ACC112 (cell line): ENCODE measurements at regions not wholly inside any gene's neighbourhood (a gene's known extent, or its start where the extent isn't known, plus 50 kb on each side); places are given as distances from the start of the nearest gene placed in this dataset.

Source experiments
- H2AFZ ChIP-seq: fragments of 200-600 bp; sonication (generic); one replicate; pipeline ENCODE4 v1.6.0; 2017; ENCODE audit warnings: antibody characterized with exemption, low read length; ENCODE audit not compliant: unreplicated experiment
- H3K27ac ChIP-seq: fragments of 200-600 bp; sonication (generic); 2 replicates; pipeline ENCODE4 v1.5.1; 2014; ENCODE audit warnings: low read depth, mild to moderate bottlenecking, antibody characterized with exemption, low read length, moderate library complexity
- H3K27me3 ChIP-seq: fragments of 200-600 bp; sonication (generic); 2 replicates; pipeline ENCODE4 v1.6.1; 2014; ENCODE audit warnings: mild to moderate bottlenecking, antibody characterized with exemption, low read length, moderate library complexity, mixed read lengths; ENCODE audit not compliant: insufficient read depth
- H3K36me3 ChIP-seq: fragments of 200-600 bp; sonication (generic); 2 replicates; pipeline ENCODE4 v1.6.1; 2016; ENCODE audit warnings: mild to moderate bottlenecking, antibody characterized with exemption, low read length, moderate library complexity, mixed read lengths; ENCODE audit not compliant: insufficient read depth
- H3K4me1 ChIP-seq: fragments of 200-600 bp; sonication (generic); one replicate; pipeline ENCODE4 v1.6.1; 2016; ENCODE audit warnings: low read length, mixed read lengths; ENCODE audit not compliant: insufficient read depth, unreplicated experiment, control insufficient read depth
- H3K4me3 ChIP-seq: fragments of 200-600 bp; sonication (generic); 2 replicates; pipeline ENCODE4 v1.5.1; 2014; ENCODE audit warnings: mild to moderate bottlenecking, low read depth, low read length
- H3K79me2 ChIP-seq: fragments of 200-600 bp; sonication (generic); one replicate; pipeline ENCODE4 v1.6.0; 2016; ENCODE audit warnings: low read length; ENCODE audit not compliant: control insufficient read depth, unreplicated experiment, insufficient read depth

DNA sequence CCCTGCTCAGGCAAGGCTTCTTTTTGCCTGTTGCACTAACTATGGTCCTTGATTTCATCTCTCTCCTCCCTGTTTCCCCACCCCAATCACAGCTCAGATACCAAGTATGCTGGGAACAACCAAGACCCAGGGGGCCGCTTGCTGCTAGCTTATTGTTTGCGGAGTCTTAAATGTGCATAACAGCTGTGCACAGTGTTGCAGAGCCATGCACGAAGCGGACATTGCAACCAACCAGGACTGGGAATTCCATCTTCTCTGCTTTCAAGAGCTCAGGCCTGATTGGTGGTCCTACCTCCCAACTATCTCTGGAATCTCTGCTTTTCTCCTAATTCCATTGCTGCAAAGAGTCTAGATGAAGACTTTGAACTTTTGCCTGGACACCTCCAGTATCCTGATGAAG lies 281.3 kb upstream of the TNRC6C start:
- H2AFZ ChIP-seq: no peak overlapping the region
- no peaks in the 10 kb centered on the region for H3K79me2 ChIP-seq
- no peak overlapping the region for H3K27ac ChIP-seq
- no peaks in the 10 kb centered on the region for H3K36me3 ChIP-seq
- H3K4me3 ChIP-seq: no peak overlapping the region
- H3K4me1 ChIP-seq: no peaks in the 10 kb centered on the region
- peaks cover 91% of the 10 kb centered on the region for H3K27me3 ChIP-seq

GRCh38 chr17:77677630-77678029 lies 280.9 kb upstream of the TNRC6C start:
- no peaks in the 10 kb centered on the region for H3K79me2 ChIP-seq
- no peak overlapping the region for H3K27ac ChIP-seq
- peaks cover 88% of the 10 kb centered on the region for H3K27me3 ChIP-seq
- no peaks in the 10 kb centered on the region for H3K4me1 ChIP-seq
- no peak overlapping the region for H2AFZ ChIP-seq
- no peaks in the 10 kb centered on the region for H3K36me3 ChIP-seq
- no peak overlapping the region for H3K4me3 ChIP-seq

DNA sequence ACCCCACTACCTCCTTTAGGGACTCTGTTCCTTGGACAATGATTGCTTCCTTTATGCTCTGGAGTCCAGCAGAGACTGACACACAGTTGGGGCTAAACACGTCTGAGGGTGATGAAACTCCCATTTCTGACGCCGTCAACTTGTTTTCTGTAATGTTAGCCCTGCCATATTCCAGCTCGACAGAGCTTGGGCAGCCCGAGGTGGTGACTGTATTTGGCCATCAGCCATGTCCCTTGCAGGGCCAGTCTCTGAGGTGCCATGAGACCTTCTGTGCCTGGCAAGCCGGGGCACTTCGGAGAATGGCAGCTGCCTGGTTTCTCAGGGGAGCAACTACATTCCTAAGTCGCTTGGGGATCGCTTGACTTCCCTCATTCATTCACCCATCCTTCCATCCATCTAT lies 278.9 kb upstream of the TNRC6C start:
- Histone ChIP-seq H3K36me3 (no peaks in the 10 kb centered on the region), H2AFZ (no peak overlapping the region), H3K4me3 (no peak overlapping the region), H3K79me2 (no peaks in the 10 kb centered on the region), H3K4me1 (no peaks in the 10 kb centered on the region), H3K27me3 (peaks cover 81% of the 10 kb centered on the region), H3K27ac (no peak overlapping the region)

DNA sequence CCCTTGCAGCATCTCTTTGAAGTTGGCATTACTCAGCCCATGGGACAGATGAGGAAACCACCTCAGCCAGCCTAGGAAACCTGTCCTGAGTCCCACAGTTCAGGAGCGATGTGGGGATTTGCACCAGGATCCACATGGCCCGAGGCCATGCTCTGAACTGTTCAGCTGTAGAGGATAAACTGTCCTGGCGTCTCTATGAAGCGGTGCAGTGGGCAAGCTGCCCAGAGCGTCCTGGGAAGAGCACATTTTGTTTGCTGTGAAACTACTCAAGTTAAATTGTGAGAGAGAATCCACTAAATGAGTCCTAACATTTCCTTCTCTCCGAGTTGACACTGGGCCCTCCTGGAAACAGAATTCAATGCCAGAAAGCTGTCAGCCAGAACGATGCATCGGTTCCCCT lies 276.6 kb upstream of the TNRC6C start:
- Histone ChIP-seq H3K4me3 (no peak overlapping the region), H3K27ac (no peak overlapping the region), H3K27me3 (peaks cover 73% of the 10 kb centered on the region), H3K36me3 (no peaks in the 10 kb centered on the region), H2AFZ (no peak overlapping the region), H3K79me2 (no peaks in the 10 kb centered on the region), H3K4me1 (no peaks in the 10 kb centered on the region)

GRCh38 chr17:77684803-77685798 lies 273.4 kb upstream of the TNRC6C start:
- H3K36me3 ChIP-seq: no peaks in the 10 kb centered on the region
- no peak overlapping the region for H2AFZ ChIP-seq
- peaks cover 44% of the 10 kb centered on the region for H3K27me3 ChIP-seq
- H3K27ac ChIP-seq: no peak overlapping the region
- no peaks in the 10 kb centered on the region for H3K4me1 ChIP-seq
- H3K4me3 ChIP-seq: no peak overlapping the region
- H3K79me2 ChIP-seq: no peaks in the 10 kb centered on the region

DNA sequence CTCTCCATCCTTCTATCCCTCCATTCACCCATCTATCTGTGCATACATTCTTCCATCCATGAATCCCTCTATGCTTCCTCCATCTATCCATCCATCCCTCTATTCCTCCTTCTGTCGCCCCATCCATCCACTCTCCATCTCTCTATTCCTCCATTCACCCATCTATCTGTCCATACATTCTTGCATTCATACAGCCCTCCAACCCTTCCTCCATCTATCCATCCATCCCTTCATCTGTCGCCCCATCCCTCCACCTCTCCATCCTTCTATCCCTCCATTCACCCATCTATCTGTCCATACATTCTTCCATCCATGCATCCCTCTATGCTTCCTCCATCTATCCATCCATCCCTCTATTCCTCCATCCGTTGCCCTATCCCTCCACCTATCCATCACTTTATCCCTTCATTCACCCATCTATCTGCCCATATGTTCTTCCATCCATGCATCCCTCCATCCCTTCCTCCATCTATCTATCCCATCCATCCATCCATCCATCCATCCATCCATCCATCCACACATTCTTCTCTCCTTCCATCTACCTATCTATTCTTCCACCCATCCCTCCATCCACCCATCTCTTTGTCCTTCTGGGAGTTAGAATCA lies 272.5 kb upstream of the TNRC6C start:
- Histone ChIP-seq H3K79me2 (no peaks in the 10 kb centered on the region), H3K36me3 (no peaks in the 10 kb centered on the region), H3K4me1 (no peaks in the 10 kb centered on the region), H3K4me3 (no peak overlapping the region), H3K27ac (no peak overlapping the region), H2AFZ (no peak overlapping the region), H3K27me3 (peaks cover 44% of the 10 kb centered on the region)

DNA sequence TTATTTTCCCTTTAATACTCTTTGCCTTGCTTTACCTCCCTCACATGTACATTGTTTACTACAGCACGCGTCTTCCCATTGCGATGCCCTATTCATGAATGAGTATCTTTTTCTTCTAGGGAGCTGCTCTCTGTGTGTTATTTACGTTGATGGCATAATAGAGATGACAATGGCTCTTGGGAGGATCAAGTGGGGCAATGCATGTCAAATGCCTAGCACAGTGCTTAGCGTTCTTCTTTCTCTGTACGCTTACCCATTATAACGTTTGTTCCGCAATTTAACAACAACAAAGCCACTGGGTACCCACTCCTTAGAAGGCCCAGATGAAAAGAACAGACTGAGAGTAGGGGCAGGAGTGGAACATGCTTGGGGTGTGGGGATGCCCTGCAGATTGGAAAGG lies 271.6 kb upstream of the TNRC6C start:
- H3K4me1 ChIP-seq: no peaks in the 10 kb centered on the region
- peaks cover 48% of the 10 kb centered on the region for H3K27me3 ChIP-seq
- H3K36me3 ChIP-seq: no peaks in the 10 kb centered on the region
- no peak overlapping the region for H2AFZ ChIP-seq
- H3K4me3 ChIP-seq: no peak overlapping the region
- H3K27ac ChIP-seq: no peak overlapping the region
- H3K79me2 ChIP-seq: no peaks in the 10 kb centered on the region

GRCh38 chr17:77687417-77687816 lies 271.1 kb upstream of the TNRC6C start:
- Histone ChIP-seq H3K27me3 (peaks cover 44% of the 10 kb centered on the region), H3K4me1 (peaks cover 4% of the 10 kb centered on the region)

GRCh38 chr17:77687921-77688320 lies 270.6 kb upstream of the TNRC6C start:
- peaks cover 4% of the 10 kb centered on the region for H3K4me1 ChIP-seq
- no peaks in the 10 kb centered on the region for H3K36me3 ChIP-seq
- no peak overlapping the region for H3K4me3 ChIP-seq
- H2AFZ ChIP-seq: no peak overlapping the region
- H3K79me2 ChIP-seq: no peaks in the 10 kb centered on the region
- H3K27ac ChIP-seq: no peak overlapping the region
- H3K27me3 ChIP-seq: peaks cover 44% of the 10 kb centered on the region

More at GRCh38 chr17:77687417-77687816, 271.1 kb upstream of the TNRC6C start:
- no peaks in the 10 kb centered on the region for H3K79me2 ChIP-seq
- H2AFZ ChIP-seq: no peak overlapping the region
- H3K27ac ChIP-seq: no peak overlapping the region
- H3K4me3 ChIP-seq: no peak overlapping the region
- H3K36me3 ChIP-seq: no peaks in the 10 kb centered on the region

DNA sequence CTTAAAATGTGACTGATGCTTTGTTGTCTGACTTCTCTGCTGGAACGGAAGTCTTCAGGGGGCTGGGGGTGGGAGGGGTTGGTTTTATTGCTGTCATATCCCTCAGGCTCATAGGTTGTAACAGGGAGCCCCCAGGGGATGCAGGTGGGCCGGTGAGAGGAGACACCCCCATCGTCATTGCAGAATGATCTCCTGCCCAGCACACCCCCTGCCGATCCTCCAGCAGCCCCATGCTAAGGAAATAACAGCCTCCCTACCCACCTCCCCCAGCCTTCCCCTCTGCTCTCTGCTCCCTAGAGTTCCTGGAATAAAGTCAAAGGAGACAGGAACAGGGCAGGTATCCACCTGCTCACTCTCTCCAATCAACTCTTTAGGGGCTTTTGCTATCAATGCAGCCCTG lies 270.1 kb upstream of the TNRC6C start:
- peaks cover 48% of the 10 kb centered on the region for H3K27me3 ChIP-seq
- H3K79me2 ChIP-seq: no peaks in the 10 kb centered on the region
- H3K4me3 ChIP-seq: no peak overlapping the region
- no peak overlapping the region for H2AFZ ChIP-seq
- peaks cover 4% of the 10 kb centered on the region for H3K4me1 ChIP-seq
- H3K27ac ChIP-seq: no peak overlapping the region
- H3K36me3 ChIP-seq: no peaks in the 10 kb centered on the region
